ENCODE measurements at regions not wholly inside any gene's neighbourhood (a gene's known extent, or its start where the extent isn't known, plus 50 kb on each side); places are given as distances from the start of the nearest gene placed in this dataset.

- TF ChIP-seq EZH2phosphoT487 (IDR thresholded peaks at IDR 0.05; ENCODE audit: insufficient read depth, low read depth) (no peak), EZH2 (IDR thresholded peaks at IDR 0.05; ENCODE audit: insufficient read depth, poor library complexity, severe bottlenecking) (no peak)
Observed at GRCh38 chr5:167880420-167880819, 411.0 kb upstream of the WWC1 start.
